HCT116 (cell line): ENCODE measurements at regions not wholly inside any gene's neighbourhood (a gene's known extent, or its start where the extent isn't known, plus 50 kb on each side); places are given as distances from the start of the nearest gene placed in this dataset.

ENCODE experiments used
- ATAC-seq: fragments of 200-7000 bp; cut with Tn5 transposase; 2 replicates; pipeline ENCODE4 v1.9.1; 2020; ENCODE audit warnings: mild to moderate bottlenecking, moderate library complexity
- BruUV-seq: library from RNA; stranded (reverse); fragments of 400-500 nt; replicated peaks from 2 replicates; lab custom pipeline; 2021; lab: Mats Ljungman, UMichigan
- CTCF ChIA-PET: fragments of 300-600 bp; sonication (Branson Sonifier 250); formaldehyde crosslinking; loops from one replicate; lab custom pipeline; 2021; ENCODE audit warnings: antibody characterized with exemption; lab: Charles Lee
- POLR2A ChIA-PET: fragments of 300-600, 350-600 bp; sonication (Branson Sonifier 250); formaldehyde crosslinking; loops from one replicate; lab custom pipeline; 2021; ENCODE audit warnings: antibody characterized with exemption; lab: Charles Lee
- RAD21 ChIA-PET, 2 experiments: fragments of 300-600 bp; sonication (Branson Sonifier 250); formaldehyde crosslinking; loops; one replicate each; lab custom pipeline; 2023; ENCODE audit warnings: low total read pairs in 2 of 2; ENCODE audit not compliant: uncharacterized antibody in 2 of 2, unreplicated experiment in 2 of 2, low non-redundant PET in 1 of 2; lab: Charles Lee
- DNase-seq: peaks from one replicate; pipeline ENCODE4 v3.0.0-alpha.2; 2010; ENCODE audit warnings: low read depth, low spot score
- H2AFZ ChIP-seq: fragments of 200-600 bp; shearing (Covaris generic), sonication (generic); 2 replicates; pipeline ENCODE4 v1.6.1; 2017; ENCODE audit warnings: low read depth, mixed run types, mixed read lengths, antibody characterized with exemption, low read length; ENCODE audit not compliant: poor library complexity, severe bottlenecking
- H3K27ac ChIP-seq: 2 replicates; pipeline ENCODE4 v1.5.1; 2012; ENCODE audit warnings: low read depth, low read length
- H3K27me3 ChIP-seq: fragments of 200-600 bp; sonication (generic); 2 replicates; pipeline ENCODE4 v1.6.1; 2016; ENCODE audit warnings: mixed run types, low read length, mixed read lengths; ENCODE audit not compliant: insufficient read depth
- H3K36me3 ChIP-seq, 2 experiments: fragments of 200-500 bp in 1 of 2; fragments of 200-600 bp in 1 of 2; sonication (Bioruptor generic) in 1 of 2; sonication (generic) in 1 of 2; 2 replicates each; pipeline versions ENCODE4 v1.5.1 to v1.6.1; 2014 to 2016; ENCODE audit warnings: low read length in 2 of 2, inconsistent platforms in 1 of 2, mixed read lengths in 1 of 2, mixed run types in 1 of 2; ENCODE audit not compliant: insufficient read depth in 2 of 2, control insufficient read depth in 1 of 2
- H3K4me1 ChIP-seq, 2 experiments: fragments of 200-600 bp in 1 of 2; sonication (generic) in 1 of 2; 2 replicates each; pipeline versions ENCODE4 v1.5.1 to v1.6.1; 2012 to 2017; ENCODE audit warnings: low read length in 2 of 2, inconsistent platforms in 1 of 2, mild to moderate bottlenecking in 1 of 2, mixed read lengths in 1 of 2, mixed run types in 1 of 2, moderate library complexity in 1 of 2; ENCODE audit not compliant: insufficient read depth in 2 of 2, control insufficient read depth in 1 of 2
- H3K4me2 ChIP-seq: fragments of 200-600 bp; sonication (generic); 2 replicates; pipeline ENCODE4 v1.6.1; 2017; ENCODE audit warnings: mixed run types, low read length, mixed read lengths
- H3K4me3 ChIP-seq, 2 experiments: fragments of 200-600 bp in 1 of 2; sonication (generic) in 1 of 2; replicated peaks in 1 of 2; 2 replicates each; pipeline ENCODE4 v1.5.1; 2011 to 2016; ENCODE audit warnings: low read length in 2 of 2, control low read depth in 1 of 2, low read depth in 1 of 2, mild to moderate bottlenecking in 1 of 2, mixed read lengths in 1 of 2, mixed run types in 1 of 2
- H3K79me2 ChIP-seq: fragments of 200-600 bp; sonication (generic); 2 replicates; pipeline ENCODE4 v1.6.1; 2017; ENCODE audit warnings: mild to moderate bottlenecking, mixed run types, low read length, moderate library complexity, mixed read lengths; ENCODE audit not compliant: insufficient read depth
- H3K9ac ChIP-seq: fragments of 200-600 bp; sonication (generic); 2 replicates; pipeline ENCODE4 v1.6.1; 2016; ENCODE audit warnings: low read length, mixed read lengths
- H3K9me2 ChIP-seq: fragments of 200-600 bp; sonication (generic), shearing (Covaris generic); 2 replicates; pipeline ENCODE4 v1.6.1; 2017; ENCODE audit warnings: mixed run types, mild to moderate bottlenecking, moderate library complexity; ENCODE audit not compliant: insufficient read depth
- H3K9me3 ChIP-seq, 2 experiments: fragments of 200-500 bp in 1 of 2; fragments of 200-600 bp in 1 of 2; sonication (Bioruptor generic) in 1 of 2; sonication (generic) in 1 of 2; 2 replicates each; pipeline ENCODE4 v1.6.1; 2014 to 2017; ENCODE audit warnings: low read length in 2 of 2, mixed read lengths in 2 of 2, inconsistent platforms in 1 of 2, low read depth in 1 of 2, mild to moderate bottlenecking in 1 of 2, mixed run types in 1 of 2, moderate library complexity in 1 of 2; ENCODE audit not compliant: control insufficient read depth in 1 of 2, insufficient read depth in 1 of 2
- H4K20me1 ChIP-seq: fragments of 200-600 bp; sonication (generic), shearing (Covaris generic); 2 replicates; pipeline ENCODE4 v1.6.1; 2017; ENCODE audit warnings: mixed run types, mild to moderate bottlenecking, moderate library complexity; ENCODE audit not compliant: insufficient read depth
- CEBPB ChIP-seq: IDR thresholded peaks from 2 replicates; pipeline ENCODE4 v1.6.1; 2012; ENCODE audit warnings: low read depth
- CTCF ChIP-seq, 3 experiments: fragments of 200-600 bp in 1 of 3; sonication (generic) in 1 of 3; IDR thresholded peaks in 2 of 3; conservative IDR thresholded peaks in 1 of 3; 2 replicates each; pipeline ENCODE4 v1.5.1; 2012 to 2017; ENCODE audit warnings: low read depth in 2 of 3, low read length in 2 of 3, antibody characterized with exemption in 1 of 3, borderline replicate concordance in 1 of 3, control low read depth in 1 of 3, mild to moderate bottlenecking in 1 of 3, mixed read lengths in 1 of 3, mixed run types in 1 of 3, moderate library complexity in 1 of 3; ENCODE audit not compliant: insufficient read depth in 1 of 3
- EGR1 ChIP-seq: IDR thresholded peaks from 2 replicates; pipeline ENCODE4 v1.6.1; 2012; ENCODE audit warnings: low read depth
- ELF1 ChIP-seq: IDR thresholded peaks from 2 replicates; pipeline ENCODE4 v1.6.1; 2012; ENCODE audit warnings: low read depth, borderline replicate concordance
- EZH2phosphoT487 ChIP-seq: fragments of 200-600 bp; IDR thresholded peaks from 2 replicates; pipeline ENCODE4 v1.6.1; 2018; ENCODE audit warnings: antibody characterized with exemption, borderline replicate concordance
- FOSL1 ChIP-seq: IDR thresholded peaks from 2 replicates; pipeline ENCODE4 v1.6.1; 2012; ENCODE audit warnings: low read depth
- JUND ChIP-seq: IDR thresholded peaks from 2 replicates; pipeline ENCODE4 v1.6.1; 2012
- MAX ChIP-seq: IDR thresholded peaks from 2 replicates; pipeline ENCODE4 v1.6.1; 2012
- POLR2A ChIP-seq: IDR thresholded peaks from 2 replicates; pipeline ENCODE4 v1.7.0; 2011; ENCODE audit warnings: borderline replicate concordance; ENCODE audit not compliant: insufficient read depth, insufficient read length; ENCODE audit errors: extremely low read depth
- RAD21 ChIP-seq: IDR thresholded peaks from 2 replicates; pipeline ENCODE4 v1.6.1; 2012; ENCODE audit warnings: low read depth, mild to moderate bottlenecking
- SIN3A ChIP-seq: IDR thresholded peaks from 2 replicates; pipeline ENCODE4 v1.6.1; 2012; ENCODE audit warnings: low read depth
- SP1 ChIP-seq: IDR thresholded peaks from 2 replicates; pipeline ENCODE4 v1.6.1; 2012; ENCODE audit warnings: low read depth
- SRF ChIP-seq: IDR thresholded peaks from 2 replicates; pipeline ENCODE4 v1.6.1; 2012; ENCODE audit warnings: low read depth
- TCF7L2 ChIP-seq: IDR thresholded peaks from 2 replicates; pipeline ENCODE4 v1.7.0; 2011; ENCODE audit warnings: borderline replicate concordance, inconsistent platforms; ENCODE audit not compliant: insufficient read depth, insufficient read length; ENCODE audit errors: extremely low read depth
- YY1 ChIP-seq: IDR thresholded peaks from 2 replicates; pipeline ENCODE4 v1.6.1; 2011; ENCODE audit warnings: low read length, low read depth, moderate library complexity, mild to moderate bottlenecking; ENCODE audit not compliant: insufficient replicate concordance; ENCODE audit errors: extremely low read depth
- ZFX ChIP-seq: fragments of 450-650 bp; IDR thresholded peaks from 2 replicates; pipeline ENCODE4 v1.6.1; 2017
- ZNF274 ChIP-seq: fragments of 200-500 bp; sonication (Bioruptor generic); IDR thresholded peaks from 2 replicates; pipeline ENCODE4 v1.6.1; 2014; ENCODE audit warnings: mild to moderate bottlenecking, low read depth, low read length, inconsistent platforms
- intact Hi-C: fragments of 100-400 bp; cut with micrococcal nuclease; formaldehyde crosslinking; loops from 2 replicates; pipeline ENCODE4 v1.10.0; 2022

- intact Hi-C loops, result no loop called here
- Histone ChIP-seq H3K9me2 (no peaks in the 10 kb centered on the region), H3K79me2 (no peaks in the 10 kb centered on the region), H3K9ac (no peak overlapping the region), H3K4me1 (no peaks in the 10 kb centered on the region), H3K4me2 (no peak overlapping the region), H4K20me1 (no peaks in the 10 kb centered on the region), H3K27ac (no peak overlapping the region), H3K27me3 (no peaks in the 10 kb centered on the region), H2AFZ (no peak overlapping the region), H3K4me3 (no peak overlapping the region), H3K36me3 (no peaks in the 10 kb centered on the region), H3K9me3 (no peaks in the 10 kb centered on the region; a peak in 1 of 4 replicates)
- TF ChIP-seq EGR1 (no peak), TCF7L2 (no peak)
- ChIA-PET CTCF (no interaction called here), RAD21 (no interaction called here), POLR2A (no interaction called here)
- BruUV-seq, result no TSS peak
- ATAC-seq (no peak), DNase-seq (no peak)
These were observed 725.3 kb downstream of the TUSC7 start for GRCh38 chr3:117434661-117435412.

- Histone ChIP-seq H3K9me3 (no peaks in the 10 kb centered on the region), H3K36me3 (no peaks in the 10 kb centered on the region), H4K20me1 (no peaks in the 10 kb centered on the region), H3K9ac (no peak overlapping the region), H3K79me2 (no peaks in the 10 kb centered on the region), H3K9me2 (no peaks in the 10 kb centered on the region), H3K4me1 (no peaks in the 10 kb centered on the region), H2AFZ (no peak overlapping the region), H3K27me3 (no peaks in the 10 kb centered on the region), H3K27ac (no peak overlapping the region), H3K4me3 (no peak overlapping the region), H3K4me2 (no peak overlapping the region)
- ChIA-PET RAD21 (no interaction called here), POLR2A (no interaction called here), CTCF (no interaction called here)
- no peak for DNase-seq
- BruUV-seq, result no TSS peak
- no peak for ATAC-seq
- intact Hi-C loops, result no loop called here
- TF ChIP-seq ELF1 (no peak), SIN3A (no peak), YY1 (no peak), POLR2A (no peak), CTCF (IDR thresholded peaks at IDR 0.05 in 2 of 3, conservative IDR thresholded peaks at IDR 0.05 in 1 of 3; ENCODE audit: borderline replicate concordance in 1 of 3, insufficient read depth in 1 of 3, low read depth in 2 of 3, low read length in 2 of 3) (no peak), FOSL1 (no peak), ZNF274 (no peak), RAD21 (no peak), ZFX (no peak), EZH2phosphoT487 (no peak), TCF7L2 (no peak), SRF (no peak), JUND (no peak), SP1 (no peak), MAX (no peak), CEBPB (no peak)
These were observed 725.9 kb downstream of the TUSC7 start for GRCh38 chr3:117435506-117435905.
